NCI-H2171 treated with DMSO at 0.1 percent for 48 hours (cell line): ENCODE measurements at regions not wholly inside any gene's neighbourhood (a gene's known extent, or its start where the extent isn't known, plus 50 kb on each side); places are given as distances from the start of the nearest gene placed in this dataset.

ENCODE experiments used
- DNase-seq: peaks from one replicate; lab custom pipeline; 2025; lab: John Stamatoyannopoulos, UW

GRCh38 chr22:44554411-44554810, 56.4 kb upstream of the RTL6 start:
- DNase-seq = no peak

GRCh38 chr22:44550711-44551491, 52.9 kb upstream of the RTL6 start:
- no peak for DNase-seq

GRCh38 chr22:44549701-44550100, 51.7 kb upstream of the RTL6 start:
- peak; percentile 88 for DNase-seq

- DNase-seq = no peak
These were observed 50.9 kb upstream of the RTL6 start for GRCh38 chr22:44548981-44549380.
